Fibroblast of the aortic adventitia (primary cell): ENCODE measurements at regions not wholly inside any gene's neighbourhood (a gene's known extent, or its start where the extent isn't known, plus 50 kb on each side); places are given as distances from the start of the nearest gene placed in this dataset.

Experiments
- DNase-seq: peaks from one replicate; pipeline ENCODE4 v3.0.0-alpha.2; 2010; ENCODE audit warnings: low read depth
- H3K4me3 ChIP-seq: 2 replicates; pipeline ENCODE4 v1.5.1; 2011; ENCODE audit warnings: low read depth, mild to moderate bottlenecking, control low read depth, low read length, moderate library complexity
- CTCF ChIP-seq: IDR thresholded peaks from 2 replicates; pipeline ENCODE4 v1.5.1; 2011; ENCODE audit warnings: mild to moderate bottlenecking, low read length, control low read depth, inconsistent platforms; ENCODE audit not compliant: insufficient read depth

- no peak for DNase-seq
Measured at GRCh38 chr11:31871310-31872075, 60.4 kb upstream of the PAX6 start.

GRCh38 chr11:31870609-31871309, 59.6 kb upstream of the PAX6 start:
- no peak overlapping the region for H3K4me3 ChIP-seq
- TF ChIP-seq CTCF, result peak; percentile 77
- DNase-seq, result peak; percentile 45

More at GRCh38 chr11:31871310-31872075, 60.4 kb upstream of the PAX6 start:
- TF ChIP-seq CTCF, result no peak
- no peak overlapping the region for H3K4me3 ChIP-seq

- DNase-seq, result no peak
- no peak for TF ChIP-seq CTCF
Measured at GRCh38 chr11:31869986-31870385, 58.9 kb upstream of the PAX6 start.

GRCh38 chr11:31865606-31866300, 54.6 kb upstream of the PAX6 start:
- no peak for DNase-seq
- no peak overlapping the region for H3K4me3 ChIP-seq
- TF ChIP-seq CTCF, result no peak

More at GRCh38 chr11:31869986-31870385, 58.9 kb upstream of the PAX6 start:
- H3K4me3 ChIP-seq, result no peak overlapping the region

- TF ChIP-seq CTCF, result no peak
Measured at GRCh38 chr11:31863170-31863832, 52.2 kb upstream of the PAX6 start.

GRCh38 chr11:31861011-31861410, 49.9 kb upstream of the PAX6 start:
- no peak for TF ChIP-seq CTCF
- DNase-seq, result no peak

More at GRCh38 chr11:31863170-31863832, 52.2 kb upstream of the PAX6 start:
- no peak for DNase-seq
- no peak overlapping the region for H3K4me3 ChIP-seq

More at GRCh38 chr11:31861011-31861410, 49.9 kb upstream of the PAX6 start:
- H3K4me3 ChIP-seq, result no peak overlapping the region
